ENCODE measurements at regions not wholly inside any gene's neighbourhood (a gene's known extent, or its start where the extent isn't known, plus 50 kb on each side); places are given as distances from the start of the nearest gene placed in this dataset.

- no peak for TF ChIP-seq CTCF (IDR thresholded peaks at IDR 0.05; ENCODE audit: control insufficient read depth, extremely low read depth, insufficient read depth)
- no peak overlapping the region for H3K4me3 ChIP-seq (ENCODE audit: low read depth, low read length)
- DNase-seq (ENCODE audit: low read depth): no peak
Measured at GRCh38 chr5:4893063-4893744, 246.9 kb upstream of the ADAMTS16 start.

- no peak for TF ChIP-seq CTCF (IDR thresholded peaks at IDR 0.05; ENCODE audit: control insufficient read depth, extremely low read depth, insufficient read depth)
- no peak overlapping the region for H3K4me3 ChIP-seq (ENCODE audit: low read depth, low read length)
- DNase-seq (ENCODE audit: low read depth): no peak
Measured at GRCh38 chr5:4896328-4896727, 243.8 kb upstream of the ADAMTS16 start.

- TF ChIP-seq CTCF (IDR thresholded peaks at IDR 0.05; ENCODE audit: control insufficient read depth, extremely low read depth, insufficient read depth): no peak
- no peak overlapping the region for H3K4me3 ChIP-seq (ENCODE audit: low read depth, low read length)
- DNase-seq (ENCODE audit: low read depth): no peak
Measured at GRCh38 chr5:4901305-4901811, 238.8 kb upstream of the ADAMTS16 start.

GRCh38 chr5:4901924-4902323 lies 238.2 kb upstream of the ADAMTS16 start:
- DNase-seq (ENCODE audit: low read depth): no peak
- TF ChIP-seq CTCF (IDR thresholded peaks at IDR 0.05; ENCODE audit: control insufficient read depth, extremely low read depth, insufficient read depth): no peak
- H3K4me3 ChIP-seq (ENCODE audit: low read depth, low read length): no peak overlapping the region

- no peak for DNase-seq (ENCODE audit: low read depth)
- TF ChIP-seq CTCF (IDR thresholded peaks at IDR 0.05; ENCODE audit: control insufficient read depth, extremely low read depth, insufficient read depth): no peak
- no peak overlapping the region for H3K4me3 ChIP-seq (ENCODE audit: low read depth, low read length)
Measured at GRCh38 chr5:4905674-4906520, 234.2 kb upstream of the ADAMTS16 start.

- H3K4me3 ChIP-seq (ENCODE audit: low read depth, low read length): no peak overlapping the region
- no peak for TF ChIP-seq CTCF (IDR thresholded peaks at IDR 0.05; ENCODE audit: control insufficient read depth, extremely low read depth, insufficient read depth)
- DNase-seq (ENCODE audit: low read depth): no peak
Measured at GRCh38 chr5:4906786-4907185, 233.3 kb upstream of the ADAMTS16 start.

Measured in LNCaP clone FGC (cell line).